KMS-11 (cell line): ENCODE measurements at regions not wholly inside any gene's neighbourhood (a gene's known extent, or its start where the extent isn't known, plus 50 kb on each side); places are given as distances from the start of the nearest gene placed in this dataset.

Source experiments
- H2AFZ ChIP-seq: fragments of 200-600 bp; sonication (generic); 2 replicates; pipeline ENCODE4 v1.6.1; 2016; ENCODE audit warnings: antibody characterized with exemption, mixed run types, low read depth
- H3K27ac ChIP-seq: fragments of 200-600 bp; sonication (generic); 2 replicates; pipeline ENCODE4 v1.6.1; 2016; ENCODE audit warnings: mild to moderate bottlenecking, mixed run types
- H3K27me3 ChIP-seq: fragments of 200-600 bp; sonication (generic); 2 replicates; pipeline ENCODE4 v1.6.1; 2017; ENCODE audit warnings: mild to moderate bottlenecking, low read depth, mixed run types, moderate library complexity; ENCODE audit not compliant: insufficient read depth
- H3K36me3 ChIP-seq: fragments of 200-600 bp; sonication (generic); 2 replicates; pipeline ENCODE4 v1.6.1; 2017; ENCODE audit warnings: mild to moderate bottlenecking, mixed run types; ENCODE audit not compliant: insufficient read depth
- H3K4me1 ChIP-seq: fragments of 200-600 bp; sonication (generic); 2 replicates; pipeline ENCODE4 v1.6.1; 2016; ENCODE audit warnings: mild to moderate bottlenecking, low read depth, mixed run types; ENCODE audit not compliant: poor library complexity, severe bottlenecking
- H3K4me2 ChIP-seq: fragments of 200-600 bp; sonication (generic); 2 replicates; pipeline ENCODE4 v1.7.0; 2016; ENCODE audit warnings: mild to moderate bottlenecking, mixed run types
- H3K4me3 ChIP-seq: fragments of 200-600 bp; sonication (generic); IDR thresholded peaks from 2 replicates; pipeline ENCODE4 v1.6.1; 2017; ENCODE audit warnings: low read depth, low read length, mixed read lengths; ENCODE audit not compliant: insufficient read depth
- H3K79me2 ChIP-seq: fragments of 200-600 bp; sonication (generic); 2 replicates; pipeline ENCODE4 v1.6.1; 2016; ENCODE audit warnings: low read depth, mixed run types; ENCODE audit not compliant: insufficient read depth
- H3K9ac ChIP-seq: fragments of 200-600 bp; sonication (generic); 2 replicates; pipeline ENCODE4 v1.6.1; 2016; ENCODE audit warnings: mild to moderate bottlenecking, mixed run types
- H4K20me1 ChIP-seq: fragments of 200-600 bp; sonication (generic); 2 replicates; pipeline ENCODE4 v1.6.1; 2016; ENCODE audit warnings: mild to moderate bottlenecking, mixed run types; ENCODE audit not compliant: insufficient read depth
- TF ChIP-seq, protein P1 (sequence below): fragments of 200-600 bp; sonication (generic); conservative IDR thresholded peaks from 2 replicates; pipeline ENCODE4 v1.6.1; 2017; ENCODE audit warnings: low read depth, mild to moderate bottlenecking, antibody characterized with exemption, low read length, moderate library complexity, mixed read lengths

DNA sequence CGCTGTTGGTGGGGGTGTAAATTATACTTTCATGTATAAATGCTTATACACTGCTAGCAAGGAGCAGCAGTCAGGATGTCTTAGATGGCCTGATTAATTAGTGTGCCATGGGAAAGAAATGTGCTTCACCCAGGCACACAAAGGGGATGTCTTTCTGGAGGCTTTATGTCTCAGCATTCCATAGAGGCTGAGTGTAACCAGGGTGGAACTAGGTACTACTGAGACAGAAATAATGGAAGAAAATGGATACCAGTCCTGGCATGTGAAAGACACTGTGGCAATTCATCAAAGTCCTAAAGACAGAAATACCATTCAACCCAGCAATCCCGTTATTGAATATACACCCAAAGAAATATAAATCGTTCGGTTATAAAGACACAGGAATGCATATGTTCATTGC is 52.5 kb downstream of the PF4 start:
- TF ChIP-seq, protein P1, sequence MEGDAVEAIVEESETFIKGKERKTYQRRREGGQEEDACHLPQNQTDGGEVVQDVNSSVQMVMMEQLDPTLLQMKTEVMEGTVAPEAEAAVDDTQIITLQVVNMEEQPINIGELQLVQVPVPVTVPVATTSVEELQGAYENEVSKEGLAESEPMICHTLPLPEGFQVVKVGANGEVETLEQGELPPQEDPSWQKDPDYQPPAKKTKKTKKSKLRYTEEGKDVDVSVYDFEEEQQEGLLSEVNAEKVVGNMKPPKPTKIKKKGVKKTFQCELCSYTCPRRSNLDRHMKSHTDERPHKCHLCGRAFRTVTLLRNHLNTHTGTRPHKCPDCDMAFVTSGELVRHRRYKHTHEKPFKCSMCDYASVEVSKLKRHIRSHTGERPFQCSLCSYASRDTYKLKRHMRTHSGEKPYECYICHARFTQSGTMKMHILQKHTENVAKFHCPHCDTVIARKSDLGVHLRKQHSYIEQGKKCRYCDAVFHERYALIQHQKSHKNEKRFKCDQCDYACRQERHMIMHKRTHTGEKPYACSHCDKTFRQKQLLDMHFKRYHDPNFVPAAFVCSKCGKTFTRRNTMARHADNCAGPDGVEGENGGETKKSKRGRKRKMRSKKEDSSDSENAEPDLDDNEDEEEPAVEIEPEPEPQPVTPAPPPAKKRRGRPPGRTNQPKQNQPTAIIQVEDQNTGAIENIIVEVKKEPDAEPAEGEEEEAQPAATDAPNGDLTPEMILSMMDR: no peak
- H3K27ac ChIP-seq: no peak overlapping the region
- H3K4me2 ChIP-seq: no peak overlapping the region
- no peak overlapping the region for H2AFZ ChIP-seq
- H3K36me3 ChIP-seq: no peaks in the 10 kb centered on the region
- no peak overlapping the region for H3K4me3 ChIP-seq
- H3K4me1 ChIP-seq: no peaks in the 10 kb centered on the region
- H3K27me3 ChIP-seq: no peaks in the 10 kb centered on the region
- H3K9ac ChIP-seq: no peak overlapping the region
- no peaks in the 10 kb centered on the region for H3K79me2 ChIP-seq
- no peaks in the 10 kb centered on the region for H4K20me1 ChIP-seq

DNA sequence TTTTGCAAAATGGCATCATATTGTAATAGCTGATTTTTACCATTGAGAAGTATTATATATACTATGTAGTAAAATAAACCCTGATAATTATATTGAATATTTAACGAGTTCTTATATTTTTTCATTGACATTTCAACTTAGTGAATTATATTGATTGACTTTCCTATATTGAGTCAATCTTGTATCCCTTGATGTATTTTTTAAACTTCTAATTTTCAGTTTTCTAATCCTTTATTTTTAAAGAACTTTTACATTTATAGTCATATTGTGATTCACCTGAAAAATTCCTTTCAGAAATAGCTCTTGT is 54.4 kb downstream of the CXCL1 start:
- H3K79me2 ChIP-seq: no peaks in the 10 kb centered on the region
- H3K36me3 ChIP-seq: no peaks in the 10 kb centered on the region
- H2AFZ ChIP-seq: no peak overlapping the region
- no peaks in the 10 kb centered on the region for H4K20me1 ChIP-seq
- H3K27me3 ChIP-seq: no peaks in the 10 kb centered on the region
- H3K4me2 ChIP-seq: no peak overlapping the region
- no peak overlapping the region for H3K4me3 ChIP-seq
- no peak overlapping the region for H3K27ac ChIP-seq
- no peak overlapping the region for H3K9ac ChIP-seq
- no peaks in the 10 kb centered on the region for H3K4me1 ChIP-seq
- TF ChIP-seq, protein P1: no peak

DNA sequence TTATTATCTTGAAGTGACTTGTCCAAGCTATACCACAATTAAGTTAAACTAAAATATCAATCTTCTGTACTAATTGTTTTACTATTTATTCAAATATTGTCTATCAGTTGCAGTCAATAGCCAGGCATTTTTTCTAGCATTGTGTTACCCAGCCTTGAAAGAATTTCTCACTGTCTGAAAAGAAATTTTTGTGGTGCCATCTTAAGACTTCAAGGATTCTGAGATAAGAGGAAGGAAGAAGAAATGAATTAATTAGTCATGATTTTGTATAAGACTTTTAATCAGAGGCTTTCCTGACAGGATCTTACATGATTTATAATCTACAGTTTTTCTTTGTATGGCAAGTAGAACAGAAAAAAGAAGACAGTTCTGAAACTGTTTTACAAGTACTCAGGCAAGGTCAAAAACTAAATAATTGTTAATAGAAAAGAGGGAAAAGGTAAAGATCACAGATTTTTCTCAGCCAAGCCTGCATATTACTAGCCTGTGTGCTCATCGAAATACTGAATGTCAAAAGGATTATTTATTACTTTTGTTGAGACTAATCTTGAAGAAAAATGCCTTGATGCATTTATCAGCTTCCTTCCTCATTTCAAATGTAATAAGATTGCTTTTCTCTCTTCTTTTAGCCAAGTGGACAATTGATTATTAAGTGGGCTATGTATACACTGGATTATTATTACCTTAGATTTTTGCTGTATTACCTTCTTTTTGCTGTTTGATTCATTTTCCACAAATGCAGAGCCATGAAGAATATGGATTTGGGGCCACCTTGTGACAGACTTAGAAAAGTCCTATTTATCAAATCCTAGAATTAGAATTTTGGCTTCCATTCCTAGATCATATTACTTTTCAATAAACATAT is 53.8 kb downstream of the CXCL1 start:
- H3K36me3 ChIP-seq: no peaks in the 10 kb centered on the region
- H3K79me2 ChIP-seq: no peaks in the 10 kb centered on the region
- H3K4me2 ChIP-seq: no peak overlapping the region
- TF ChIP-seq, protein P1: peak; percentile 53
- no peaks in the 10 kb centered on the region for H4K20me1 ChIP-seq
- H3K27ac ChIP-seq: no peak overlapping the region
- H3K4me3 ChIP-seq: no peak overlapping the region
- H2AFZ ChIP-seq: no peak overlapping the region
- H3K27me3 ChIP-seq: no peaks in the 10 kb centered on the region
- H3K9ac ChIP-seq: no peak overlapping the region
- H3K4me1 ChIP-seq: no peaks in the 10 kb centered on the region

DNA sequence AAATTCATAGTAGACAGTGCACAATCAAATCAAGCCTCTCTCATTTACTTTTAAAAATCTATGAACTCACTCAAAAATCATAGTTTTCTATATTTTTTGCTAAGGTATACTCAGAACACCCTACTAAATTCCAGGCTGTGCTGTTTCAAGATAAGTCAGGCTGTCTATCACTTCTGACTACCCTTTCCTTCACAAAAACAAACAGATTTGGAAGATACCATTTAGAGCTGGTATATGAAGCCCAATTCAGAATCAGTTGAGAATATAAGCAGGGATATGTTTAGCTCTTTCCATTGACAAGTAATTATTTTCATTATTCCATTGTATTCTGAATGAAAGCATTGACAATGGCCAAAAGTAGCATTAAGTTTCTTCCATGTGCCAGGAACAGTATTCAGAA is 53.1 kb downstream of the CXCL1 start:
- no peaks in the 10 kb centered on the region for H3K4me1 ChIP-seq
- H3K79me2 ChIP-seq: no peaks in the 10 kb centered on the region
- H3K9ac ChIP-seq: no peak overlapping the region
- H3K27me3 ChIP-seq: no peaks in the 10 kb centered on the region
- no peaks in the 10 kb centered on the region for H4K20me1 ChIP-seq
- H3K36me3 ChIP-seq: no peaks in the 10 kb centered on the region
- no peak overlapping the region for H3K4me3 ChIP-seq
- H3K4me2 ChIP-seq: no peak overlapping the region
- TF ChIP-seq, protein P1: no peak
- H3K27ac ChIP-seq: no peak overlapping the region
- H2AFZ ChIP-seq: no peak overlapping the region
